ENCODE measurements at regions not wholly inside any gene's neighbourhood (a gene's known extent, or its start where the extent isn't known, plus 50 kb on each side); places are given as distances from the start of the nearest gene placed in this dataset.

DNA sequence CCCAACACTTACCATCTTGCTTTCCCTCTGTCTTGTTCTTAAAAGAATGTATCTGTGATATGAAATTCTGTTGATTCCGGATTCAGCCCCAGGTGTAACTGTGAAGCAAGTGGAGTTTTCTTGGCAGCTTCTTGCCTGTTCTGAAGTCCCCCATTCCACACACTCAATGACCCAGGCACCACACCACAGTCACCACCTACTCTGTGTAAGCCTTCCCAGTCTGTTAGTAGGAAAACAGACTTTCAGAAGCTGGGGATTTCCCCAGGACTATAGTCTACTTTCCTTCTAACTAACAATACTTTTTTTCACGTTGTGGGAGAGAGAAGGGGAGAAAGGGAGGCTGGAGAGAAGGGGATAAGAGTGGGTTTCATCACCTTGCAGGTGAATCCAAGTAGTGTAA is 299.1 kb upstream of the PROX1 start:
- TF ChIP-seq, protein P1, sequence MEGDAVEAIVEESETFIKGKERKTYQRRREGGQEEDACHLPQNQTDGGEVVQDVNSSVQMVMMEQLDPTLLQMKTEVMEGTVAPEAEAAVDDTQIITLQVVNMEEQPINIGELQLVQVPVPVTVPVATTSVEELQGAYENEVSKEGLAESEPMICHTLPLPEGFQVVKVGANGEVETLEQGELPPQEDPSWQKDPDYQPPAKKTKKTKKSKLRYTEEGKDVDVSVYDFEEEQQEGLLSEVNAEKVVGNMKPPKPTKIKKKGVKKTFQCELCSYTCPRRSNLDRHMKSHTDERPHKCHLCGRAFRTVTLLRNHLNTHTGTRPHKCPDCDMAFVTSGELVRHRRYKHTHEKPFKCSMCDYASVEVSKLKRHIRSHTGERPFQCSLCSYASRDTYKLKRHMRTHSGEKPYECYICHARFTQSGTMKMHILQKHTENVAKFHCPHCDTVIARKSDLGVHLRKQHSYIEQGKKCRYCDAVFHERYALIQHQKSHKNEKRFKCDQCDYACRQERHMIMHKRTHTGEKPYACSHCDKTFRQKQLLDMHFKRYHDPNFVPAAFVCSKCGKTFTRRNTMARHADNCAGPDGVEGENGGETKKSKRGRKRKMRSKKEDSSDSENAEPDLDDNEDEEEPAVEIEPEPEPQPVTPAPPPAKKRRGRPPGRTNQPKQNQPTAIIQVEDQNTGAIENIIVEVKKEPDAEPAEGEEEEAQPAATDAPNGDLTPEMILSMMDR (IDR thresholded peaks at IDR 0.05), result no peak
- TF ChIP-seq, protein P2, sequence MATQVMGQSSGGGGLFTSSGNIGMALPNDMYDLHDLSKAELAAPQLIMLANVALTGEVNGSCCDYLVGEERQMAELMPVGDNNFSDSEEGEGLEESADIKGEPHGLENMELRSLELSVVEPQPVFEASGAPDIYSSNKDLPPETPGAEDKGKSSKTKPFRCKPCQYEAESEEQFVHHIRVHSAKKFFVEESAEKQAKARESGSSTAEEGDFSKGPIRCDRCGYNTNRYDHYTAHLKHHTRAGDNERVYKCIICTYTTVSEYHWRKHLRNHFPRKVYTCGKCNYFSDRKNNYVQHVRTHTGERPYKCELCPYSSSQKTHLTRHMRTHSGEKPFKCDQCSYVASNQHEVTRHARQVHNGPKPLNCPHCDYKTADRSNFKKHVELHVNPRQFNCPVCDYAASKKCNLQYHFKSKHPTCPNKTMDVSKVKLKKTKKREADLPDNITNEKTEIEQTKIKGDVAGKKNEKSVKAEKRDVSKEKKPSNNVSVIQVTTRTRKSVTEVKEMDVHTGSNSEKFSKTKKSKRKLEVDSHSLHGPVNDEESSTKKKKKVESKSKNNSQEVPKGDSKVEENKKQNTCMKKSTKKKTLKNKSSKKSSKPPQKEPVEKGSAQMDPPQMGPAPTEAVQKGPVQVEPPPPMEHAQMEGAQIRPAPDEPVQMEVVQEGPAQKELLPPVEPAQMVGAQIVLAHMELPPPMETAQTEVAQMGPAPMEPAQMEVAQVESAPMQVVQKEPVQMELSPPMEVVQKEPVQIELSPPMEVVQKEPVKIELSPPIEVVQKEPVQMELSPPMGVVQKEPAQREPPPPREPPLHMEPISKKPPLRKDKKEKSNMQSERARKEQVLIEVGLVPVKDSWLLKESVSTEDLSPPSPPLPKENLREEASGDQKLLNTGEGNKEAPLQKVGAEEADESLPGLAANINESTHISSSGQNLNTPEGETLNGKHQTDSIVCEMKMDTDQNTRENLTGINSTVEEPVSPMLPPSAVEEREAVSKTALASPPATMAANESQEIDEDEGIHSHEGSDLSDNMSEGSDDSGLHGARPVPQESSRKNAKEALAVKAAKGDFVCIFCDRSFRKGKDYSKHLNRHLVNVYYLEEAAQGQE (IDR thresholded peaks at IDR 0.05; ENCODE audit: insufficient read depth in 1 of 2, low read depth in 2 of 2, low read length in 1 of 2), result no peak
- TF ChIP-seq POLR2AphosphoS5 (IDR thresholded peaks at IDR 0.05; ENCODE audit: low read depth, low read length), result no peak
- no peak for TF ChIP-seq SIN3A (IDR thresholded peaks at IDR 0.05; ENCODE audit: borderline replicate concordance, insufficient read depth, low read depth, low read length)
- no peak for TF ChIP-seq TCF7L2 (IDR thresholded peaks at IDR 0.05; ENCODE audit: low read depth, low read length)

Data from Panc1 (cell line).